HG02938 (cell line): ENCODE measurements at regions not wholly inside any gene's neighbourhood (a gene's known extent, or its start where the extent isn't known, plus 50 kb on each side); places are given as distances from the start of the nearest gene placed in this dataset.
A peak's percentile ranks its signal among the peaks of the same experiment; 100 is the strongest.
"Not testable (repeated sequence)": the region's sequence is repeated elsewhere in the genome, so short reads cannot be mapped to it uniquely, and the experiment has no call there.

Experiments
- ATAC-seq: cut with Tn5 transposase; IDR thresholded peaks from one replicate; pipeline ENCODE4 v1.9.1; 2021; ENCODE audit warnings: mild to moderate bottlenecking, moderate library complexity; ENCODE audit not compliant: unreplicated experiment

DNA sequence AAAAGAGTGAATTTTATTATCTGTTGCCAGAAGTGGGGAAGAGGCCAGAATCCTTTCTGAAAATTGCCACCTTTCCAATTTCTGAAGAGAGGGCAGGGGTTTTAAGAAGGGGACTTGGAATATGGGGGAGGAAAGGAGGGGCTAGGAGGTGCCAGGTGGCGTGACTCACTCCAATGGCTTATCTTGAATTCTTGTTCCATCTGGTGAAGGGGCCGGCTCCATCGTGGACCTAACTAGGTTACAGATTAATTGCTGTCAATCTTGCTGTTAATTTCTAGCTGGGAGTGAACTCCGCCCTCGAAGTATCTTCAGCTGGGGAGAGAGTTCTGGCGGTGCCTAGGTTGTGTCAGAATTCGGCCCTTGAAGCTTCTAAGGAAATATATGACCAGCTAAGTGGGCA, 138.7 kb downstream of the YTHDC2 start:
- no peak for ATAC-seq

- ATAC-seq = no peak
These were observed 141.3 kb downstream of the YTHDC2 start for GRCh38 chr5:113654828-113655227.

- ATAC-seq = no peak
These were observed 146.7 kb downstream of the YTHDC2 start for GRCh38 chr5:113660206-113660605.

DNA sequence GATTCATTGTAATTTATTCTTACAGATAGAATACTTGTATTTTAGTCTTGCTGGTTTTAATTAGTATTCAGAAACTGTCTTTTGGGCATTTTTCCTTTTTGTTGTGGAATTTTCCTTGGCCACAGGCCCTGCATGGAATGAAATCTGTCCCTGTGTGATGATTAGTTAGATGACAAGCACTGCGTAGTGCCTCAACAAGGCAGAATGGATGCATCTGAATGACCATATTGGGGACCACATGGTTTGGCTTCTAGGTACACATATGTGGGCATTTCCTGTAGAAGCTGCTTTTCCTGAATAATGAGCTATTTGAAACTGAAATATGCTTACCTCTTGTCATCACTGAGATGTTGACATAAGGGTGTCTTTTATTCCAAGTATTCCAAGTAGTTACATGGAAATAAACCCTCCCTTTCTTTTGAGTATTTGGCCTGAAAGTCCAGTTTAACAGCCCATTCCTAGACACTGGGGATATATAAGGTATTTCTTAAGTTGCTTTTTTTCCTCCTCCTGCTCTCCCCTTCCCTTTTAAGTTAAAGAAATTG, 147.3 kb downstream of the YTHDC2 start:
- no peak for ATAC-seq

GRCh38 chr5:113663879-113664541, 150.5 kb downstream of the YTHDC2 start:
- peak; percentile 70 for ATAC-seq

DNA sequence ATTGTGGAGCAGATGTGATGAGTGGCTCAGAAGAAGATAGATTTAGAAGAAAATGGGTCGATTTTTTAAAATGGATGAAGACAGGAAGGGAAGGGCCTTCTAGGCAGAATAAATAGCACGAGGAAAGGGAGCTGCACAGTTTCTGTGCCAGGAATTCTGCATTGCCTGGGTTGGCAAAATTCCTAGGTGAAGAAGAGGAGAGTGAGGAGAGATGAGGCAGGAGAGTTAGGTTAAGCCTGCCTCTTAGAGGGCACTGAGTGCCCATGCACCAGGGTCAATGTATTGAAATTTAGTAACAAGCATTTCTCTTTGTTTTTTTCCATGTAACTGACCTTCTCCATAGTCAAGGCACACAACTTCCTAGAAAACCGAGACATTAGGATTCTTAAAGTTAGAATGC, 159.5 kb downstream of the YTHDC2 start:
- ATAC-seq = no peak

GRCh38 chr5:113675166-113675565, 161.7 kb downstream of the YTHDC2 start:
- ATAC-seq = no peak

DNA sequence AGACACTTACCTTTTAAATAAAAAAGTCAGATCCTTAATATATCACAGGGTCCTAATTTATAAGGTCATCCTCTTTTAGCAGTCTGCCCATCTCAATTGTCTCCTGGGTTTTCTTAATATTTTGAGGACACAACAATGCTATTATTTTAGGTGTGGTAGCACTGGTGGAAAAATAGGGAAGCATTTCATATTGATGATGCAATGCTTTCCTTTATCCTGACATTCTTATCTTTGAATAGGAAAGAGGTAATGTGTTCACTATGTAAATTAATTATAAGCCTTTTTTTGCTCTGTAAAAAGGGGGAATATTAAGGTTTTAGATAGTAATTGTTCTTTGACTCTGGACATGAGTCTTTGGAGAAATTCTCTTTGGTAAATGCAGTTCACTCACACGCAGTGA, 164.7 kb downstream of the YTHDC2 start:
- no peak for ATAC-seq

DNA sequence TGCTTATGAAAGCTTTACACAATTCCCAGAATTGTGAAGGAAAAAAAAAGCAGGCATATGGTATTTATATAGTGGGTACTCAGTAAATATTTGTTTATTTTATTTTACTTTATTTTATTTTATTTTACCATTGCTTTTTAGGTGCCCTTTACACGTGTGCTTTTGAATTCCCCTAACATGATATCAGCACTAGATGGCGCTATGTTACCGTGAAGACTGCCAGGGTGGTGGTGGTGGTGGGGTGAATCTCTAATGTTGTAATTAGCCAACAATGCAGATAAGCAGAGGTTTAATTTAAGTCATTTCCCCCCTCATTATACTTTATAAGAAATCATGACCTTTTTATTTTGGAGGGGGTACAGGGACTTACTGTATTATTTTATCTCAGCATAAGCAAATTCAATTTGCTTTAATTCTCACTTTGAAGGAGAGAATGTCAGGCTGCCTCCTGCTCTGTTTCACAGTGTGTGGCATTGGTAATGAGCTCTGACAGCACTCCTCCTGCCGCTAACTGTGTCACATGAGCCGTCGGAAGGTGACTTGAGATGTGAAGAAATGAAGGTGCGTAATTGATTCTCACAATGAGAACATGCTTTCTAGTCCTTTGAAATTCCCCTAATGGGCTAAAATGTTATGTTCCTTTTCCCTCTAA, 165.6 kb downstream of the YTHDC2 start:
- ATAC-seq = peak; percentile 58

GRCh38 chr5:113680534-113680933, 167.0 kb downstream of the YTHDC2 start:
- no peak for ATAC-seq

GRCh38 chr5:113682497-113683136, 169.1 kb downstream of the YTHDC2 start:
- ATAC-seq = no peak

DNA sequence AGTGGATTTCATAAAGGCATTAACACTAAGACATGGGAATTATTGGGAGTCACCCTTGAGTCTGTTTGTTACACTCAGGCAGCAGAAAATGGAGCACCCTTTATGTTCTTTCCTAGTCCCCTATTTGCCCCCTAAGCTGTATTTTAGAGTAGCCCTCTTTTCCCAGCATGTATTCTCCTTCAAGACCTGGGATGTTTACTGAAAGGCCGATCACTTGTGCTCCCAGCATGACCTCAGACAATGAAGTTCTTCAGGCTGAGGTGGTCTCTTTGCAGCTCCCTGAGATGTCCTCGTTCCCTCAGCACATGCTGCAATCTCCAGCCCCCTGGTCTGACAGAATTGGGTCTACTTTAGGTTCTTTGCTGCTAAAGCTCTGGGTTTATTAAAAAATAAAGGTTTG, 169.7 kb downstream of the YTHDC2 start:
- ATAC-seq = no peak

DNA sequence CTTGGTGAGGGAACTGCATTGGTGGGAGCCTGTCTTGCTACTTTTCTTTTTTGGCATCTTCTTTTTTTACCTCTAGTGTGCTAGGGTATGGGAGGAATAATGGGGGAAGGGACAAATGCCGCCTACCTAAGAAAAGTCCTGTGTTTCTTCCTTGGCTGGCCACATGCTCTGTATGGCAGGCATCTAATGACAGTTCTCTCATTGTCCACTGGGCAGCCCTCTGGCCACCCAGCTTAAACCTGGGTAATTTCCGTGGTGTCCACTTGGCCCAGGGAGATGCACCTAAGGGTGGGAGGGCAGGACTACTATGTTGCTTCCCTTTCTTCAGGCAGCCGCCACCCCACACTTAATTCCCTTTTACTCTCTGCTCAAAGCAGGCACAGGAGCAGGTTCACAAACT, 173.1 kb downstream of the YTHDC2 start:
- no peak for ATAC-seq

GRCh38 chr5:113689647-113690046, 176.2 kb downstream of the YTHDC2 start:
- no peak for ATAC-seq

- no peak for ATAC-seq
These were observed 179.0 kb downstream of the YTHDC2 start for GRCh38 chr5:113692466-113692865.

GRCh38 chr5:113692891-113693457, 179.5 kb downstream of the YTHDC2 start:
- no peak for ATAC-seq

DNA sequence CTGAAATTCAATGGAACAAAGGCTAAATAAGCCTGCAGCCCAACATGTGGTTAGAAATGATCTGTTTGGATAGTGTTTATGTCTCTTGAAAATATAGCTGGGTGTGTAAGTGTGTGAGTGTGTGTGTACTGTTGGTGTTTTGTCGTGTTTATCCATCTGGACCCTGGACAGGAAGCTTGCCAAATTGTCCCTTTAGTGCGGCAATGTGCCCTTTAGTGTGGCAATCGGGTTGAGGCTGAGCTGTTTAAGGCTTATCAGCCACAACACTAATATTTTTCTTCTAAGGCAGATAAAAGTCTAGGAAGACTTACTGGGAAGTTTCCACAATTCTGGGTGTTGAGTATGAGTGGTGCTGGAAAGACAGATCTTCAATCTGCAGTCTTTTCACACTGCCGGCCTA, 180.2 kb downstream of the YTHDC2 start:
- no peak for ATAC-seq

- ATAC-seq = no peak
These were observed 181.1 kb downstream of the YTHDC2 start for GRCh38 chr5:113694576-113694975.

DNA sequence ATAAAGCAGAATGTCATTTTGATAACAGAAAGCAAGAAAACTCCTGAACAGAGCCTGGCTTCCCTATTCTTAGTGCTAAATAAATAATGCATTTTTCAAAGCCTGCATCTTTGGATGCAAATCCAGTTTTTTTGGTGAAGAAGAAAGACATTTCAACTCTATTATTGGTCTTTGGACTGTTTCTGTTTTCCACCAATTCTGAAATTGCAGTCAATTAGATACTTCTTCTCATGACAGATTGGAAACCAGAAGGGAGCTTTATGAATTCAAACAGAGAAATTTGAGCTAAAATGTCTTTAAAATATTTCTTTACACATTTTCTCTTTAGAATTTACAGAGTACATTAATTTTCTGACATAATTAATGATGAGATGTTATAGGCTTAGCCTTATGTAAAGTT, 189.8 kb downstream of the YTHDC2 start:
- ATAC-seq = no peak

GRCh38 chr5:113705657-113706056, 192.2 kb downstream of the YTHDC2 start:
- no peak for ATAC-seq

- no peak for ATAC-seq
These were observed 199.6 kb downstream of the YTHDC2 start for GRCh38 chr5:113713051-113713450.

- not testable (repeated sequence) for ATAC-seq
These were observed 202.4 kb downstream of the YTHDC2 start for GRCh38 chr5:113715921-113716320.
